IMR-90 (cell line): ENCODE measurements at regions not wholly inside any gene's neighbourhood (a gene's known extent, or its start where the extent isn't known, plus 50 kb on each side); places are given as distances from the start of the nearest gene placed in this dataset.

ENCODE experiments used
- ATAC-seq: fragments of 200-7000 bp; cut with Tn5 transposase; 2 replicates; pipeline ENCODE4 v1.9.1; 2020; ENCODE audit warnings: low read depth, mild to moderate bottlenecking, moderate library complexity
- BruUV-seq: library from RNA; stranded (reverse); fragments of 400-500 nt; replicated peaks from 2 replicates; lab custom pipeline; 2021; lab: Mats Ljungman, UMichigan
- CTCF ChIA-PET: fragments of 300-600 bp; formaldehyde crosslinking; extraction: SDS; loops from one replicate; lab custom pipeline; 2021; ENCODE audit warnings: antibody characterized with exemption; lab: Yijun Ruan, JAX
- POLR2A ChIA-PET: fragments of 300-600 bp; sonication (Branson Sonifier 250); formaldehyde crosslinking; loops from one replicate; lab custom pipeline; 2022; ENCODE audit warnings: antibody characterized with exemption; ENCODE audit not compliant: unreplicated experiment; lab: Charles Lee
- DNase-seq: peaks from one replicate; pipeline ENCODE4 v3.0.0; 2013
- H2AFZ ChIP-seq: replicated peaks from 2 replicates; pipeline ENCODE3; 2013; ENCODE audit warnings: low read length, mild to moderate bottlenecking; ENCODE audit not compliant: poor library complexity
- H2AK5ac ChIP-seq: 2 replicates; pipeline ENCODE4 v1.6.1; 2013; ENCODE audit warnings: low read depth, low read length, inconsistent platforms
- H2AK9ac ChIP-seq: replicated peaks from 2 replicates; pipeline ENCODE3; 2013; ENCODE audit warnings: mild to moderate bottlenecking, low read depth, low read length, moderate library complexity; ENCODE audit not compliant: poor library complexity
- H2BK120ac ChIP-seq: 2 replicates; pipeline ENCODE4 v1.6.1; 2013; ENCODE audit warnings: low read depth, low read length, inconsistent platforms
- H2BK15ac ChIP-seq: 3 replicates; pipeline ENCODE4 v1.6.1; 2013; ENCODE audit warnings: low read depth, low read length, inconsistent platforms
- H2BK20ac ChIP-seq: 2 replicates; pipeline ENCODE4 v1.6.1; 2013; ENCODE audit warnings: low read depth, mild to moderate bottlenecking, inconsistent platforms, low read length, moderate library complexity
- H2BK5ac ChIP-seq: 2 replicates; pipeline ENCODE4 v1.6.1; 2013; ENCODE audit warnings: mild to moderate bottlenecking, low read depth, low read length, inconsistent platforms; ENCODE audit not compliant: poor library complexity, severe bottlenecking
- H3K14ac ChIP-seq: replicated peaks from 2 replicates; pipeline ENCODE4 v1.6.1; 2013; ENCODE audit warnings: low read depth, low read length, inconsistent platforms
- H3K18ac ChIP-seq: 2 replicates; pipeline ENCODE4 v1.6.1; 2013; ENCODE audit warnings: low read depth, low read length, control low read depth
- H3K23ac ChIP-seq: 2 replicates; pipeline ENCODE4 v1.6.1; 2013; ENCODE audit warnings: low read depth, low read length, inconsistent platforms
- H3K27ac ChIP-seq: 2 replicates; pipeline ENCODE4 v1.5.1; 2013; ENCODE audit warnings: mild to moderate bottlenecking, control low read depth, low read length; ENCODE audit not compliant: insufficient read depth
- H3K27me3 ChIP-seq: 2 replicates; pipeline ENCODE4 v1.6.1; 2013; ENCODE audit warnings: low read length; ENCODE audit not compliant: control insufficient read depth, insufficient read depth
- H3K36me3 ChIP-seq: 2 replicates; pipeline ENCODE4 v1.6.1; 2013; ENCODE audit warnings: low read length, mixed read lengths; ENCODE audit not compliant: control insufficient read depth, insufficient read depth
- H3K4ac ChIP-seq: 2 replicates; pipeline ENCODE4 v1.6.1; 2013; ENCODE audit warnings: low read depth, low read length, inconsistent platforms
- H3K4me1 ChIP-seq: 2 replicates; pipeline ENCODE4 v1.6.1; 2013; ENCODE audit warnings: low read length, mixed read lengths; ENCODE audit not compliant: control insufficient read depth, insufficient read depth
- H3K4me2 ChIP-seq: 2 replicates; pipeline ENCODE4 v1.6.1; 2013; ENCODE audit warnings: low read depth, mild to moderate bottlenecking, control low read depth, low read length, moderate library complexity
- H3K4me3 ChIP-seq: 2 replicates; pipeline ENCODE4 v1.5.1; 2013; ENCODE audit warnings: low read depth, mild to moderate bottlenecking, control low read depth, low read length, moderate library complexity; ENCODE audit not compliant: insufficient read depth
- H3K56ac ChIP-seq: 2 replicates; pipeline ENCODE4 v1.6.1; 2013; ENCODE audit warnings: low read length, inconsistent platforms; ENCODE audit not compliant: insufficient read depth; ENCODE audit errors: extremely low read depth
- H3K79me1 ChIP-seq, 2 experiments: 2 replicates each; pipeline ENCODE4 v1.6.1; 2013; ENCODE audit warnings: low read length in 2 of 2, inconsistent platforms in 1 of 2, low read depth in 1 of 2
- H3K9ac ChIP-seq: 2 replicates; pipeline ENCODE4 v1.6.1; 2013; ENCODE audit warnings: low read depth, low read length, control low read depth
- H3K9me1 ChIP-seq: 2 replicates; pipeline ENCODE4 v1.6.1; 2013; ENCODE audit warnings: low read length, inconsistent platforms; ENCODE audit not compliant: insufficient read depth
- H3K9me3 ChIP-seq: 2 replicates; pipeline ENCODE4 v1.6.1; 2013; ENCODE audit warnings: low read length; ENCODE audit not compliant: control insufficient read depth, insufficient read depth
- H4K20me1 ChIP-seq: 2 replicates; pipeline ENCODE4 v1.6.1; 2013; ENCODE audit warnings: low read length, inconsistent platforms; ENCODE audit not compliant: insufficient read depth
- H4K5ac ChIP-seq: 2 replicates; pipeline ENCODE4 v1.6.1; 2013; ENCODE audit warnings: mild to moderate bottlenecking, low read depth, low read length, control low read depth
- H4K8ac ChIP-seq, 2 experiments: 2 replicates each; pipeline ENCODE4 v1.6.1; 2013; ENCODE audit warnings: low read depth in 2 of 2, low read length in 2 of 2, control low read depth in 1 of 2, inconsistent platforms in 1 of 2
- H4K91ac ChIP-seq: 2 replicates; pipeline ENCODE4 v1.6.1; 2013; ENCODE audit warnings: low read depth, low read length, inconsistent platforms; ENCODE audit not compliant: insufficient read depth
- BHLHE40 ChIP-seq: fragments of 150-350 bp; IDR thresholded peaks from 2 replicates; pipeline ENCODE4 v1.6.1; 2016; ENCODE audit warnings: mild to moderate bottlenecking, low read depth, low read length
- CEBPB ChIP-seq: IDR thresholded peaks from 2 replicates; pipeline ENCODE4 v1.6.1; 2012; ENCODE audit warnings: low read depth, low read length, improper control_type of control experiment
- RFX5 ChIP-seq: IDR thresholded peaks from 2 replicates; pipeline ENCODE4 v1.8.0; 2012; ENCODE audit warnings: low read depth, mild to moderate bottlenecking, low read length, moderate library complexity
- WGBS, 2 experiments: methylation state at CpG; one replicate each; pipeline versions ENCODE4 v1.1.5 to v1.1.7; 2013; ENCODE audit warnings: missing lambda C conversion rate in 2 of 2; ENCODE audit not compliant: insufficient read length in 1 of 2; ENCODE audit errors: extremely low coverage in 2 of 2; 5-methylcytosine and 5-hydroxymethylcytosine counted together
- dilution Hi-C: fragments of 300-500 bp; cut with HindIII; formaldehyde crosslinking; loops from one replicate; pipeline ENCODE4 v1.14.3; 2018; ENCODE audit warnings: low sequenced_read_pairs; ENCODE audit not compliant: unreplicated experiment
- in situ Hi-C: fragments of 300-500 bp; cut with MboI; formaldehyde crosslinking; loops from 3 replicates; pipeline ENCODE4 v1.14.3; 2019; ENCODE audit warnings: low sequenced_read_pairs, inconsistent platforms, mixed read lengths
- intact Hi-C: fragments of 100-400 bp; cut with micrococcal nuclease; formaldehyde crosslinking; loops from 2 replicates; pipeline ENCODE4 v1.10.0; 2022

DNA sequence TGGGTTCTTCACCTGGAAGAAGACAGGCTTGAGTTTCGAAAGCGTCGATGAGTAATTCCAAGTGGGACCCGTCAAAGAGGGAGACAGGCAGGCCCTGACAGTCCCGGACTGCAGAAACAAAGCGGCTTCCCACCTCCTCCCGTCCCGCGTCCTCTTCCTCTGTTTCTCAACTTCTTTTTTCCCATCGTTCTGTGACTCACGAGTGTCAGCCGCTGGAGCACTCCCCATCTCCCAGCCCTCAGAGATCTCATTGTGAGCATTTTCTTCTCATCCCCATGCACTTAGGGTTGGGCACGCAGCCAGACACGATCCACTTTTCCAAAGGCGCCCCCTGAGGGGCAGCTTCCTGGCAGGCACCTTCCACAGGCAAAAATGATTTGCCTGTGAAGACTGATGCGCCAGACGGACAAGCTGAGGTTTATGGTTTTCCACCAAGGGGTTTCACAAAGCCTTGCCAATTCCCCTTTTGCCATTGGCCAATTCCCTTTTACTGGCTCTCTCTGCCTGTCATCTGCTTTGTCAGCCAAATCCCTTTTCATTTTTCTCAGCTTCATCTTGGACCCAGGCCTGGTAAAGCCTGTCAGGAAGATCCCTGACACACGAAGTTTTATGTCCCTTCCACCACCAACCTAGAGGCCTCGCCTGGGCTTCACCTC, 86.5 kb upstream of the ANKRD55 start:
- H3K79me1 ChIP-seq, result no peaks in the 10 kb centered on the region
- dilution Hi-C loops, result no loop called here
- peak overlapping the region; percentile 87 for H2AK9ac ChIP-seq
- peaks cover 4% of the 10 kb centered on the region; the same call in 1 of the 2 replicates for H3K9me1 ChIP-seq
- H3K9ac ChIP-seq, result peak overlapping the region; percentile 18
- no peaks in the 10 kb centered on the region for H3K9me3 ChIP-seq
- TF ChIP-seq RFX5 (no peak), CEBPB (peak; percentile 52; the same call in 1 of the 2 replicates), BHLHE40 (0 out of 2 replicates have a peak, but pooled peaks have one; percentile 10)
- peak overlapping the region; percentile 93 for H2AFZ ChIP-seq
- H4K20me1 ChIP-seq, result no peaks in the 10 kb centered on the region
- H3K27ac ChIP-seq, result peak overlapping the region; percentile 80
- peak; percentile 78 for DNase-seq
- ChIA-PET POLR2A (no interaction called here), CTCF (interaction anchor here (0.6 kb wide), 1 partner anchor 30 kb away, joined by 3 read pairs; no protein-coding TSS in a partner anchor)
- H3K4me3 ChIP-seq, result no peak overlapping the region
- peak overlapping the region; percentile 73 for H3K18ac ChIP-seq
- no TSS peak for BruUV-seq
- peak overlapping the region; percentile 69 for H2BK5ac ChIP-seq
- peak overlapping the region; percentile 94 for H2BK120ac ChIP-seq
- ATAC-seq, result peak; percentile 70
- peak overlapping the region; percentile 90 for H3K23ac ChIP-seq
- H3K14ac ChIP-seq, result peak overlapping the region; percentile 83
- no peaks in the 10 kb centered on the region for H3K27me3 ChIP-seq
- 17% methylated on average over 11 of the region's 19 CpGs; no CpG with 5 or more reads in 1 of the 2 experiments for WGBS, 2 experiments
- intact Hi-C loops, result no loop called here
- peak overlapping the region; percentile 96 for H2BK20ac ChIP-seq
- peak overlapping the region; percentile 69; the same call in 1 of the 2 replicates for H3K56ac ChIP-seq
- H3K4me1 ChIP-seq, result peaks cover 8% of the 10 kb centered on the region; the same call in 1 of the 2 replicates
- H2AK5ac ChIP-seq, result peak overlapping the region; percentile 55
- H4K8ac ChIP-seq, result peak overlapping the region; percentile 70 to 92
- no peaks in the 10 kb centered on the region for H3K36me3 ChIP-seq
- H4K91ac ChIP-seq, result peak overlapping the region; percentile 92
- in situ Hi-C loops, result no loop called here
- peak overlapping the region; percentile 34 for H3K4me2 ChIP-seq
- peak overlapping the region; percentile 97 for H2BK15ac ChIP-seq
- H4K5ac ChIP-seq, result peak overlapping the region; percentile 84
- peak overlapping the region; percentile 91 for H3K4ac ChIP-seq
